HCT116 (cell line): ENCODE measurements at regions not wholly inside any gene's neighbourhood (a gene's known extent, or its start where the extent isn't known, plus 50 kb on each side); places are given as distances from the start of the nearest gene placed in this dataset.
A peak's percentile ranks its signal among the peaks of the same experiment; 100 is the strongest.

Source experiments
- ATAC-seq: fragments of 200-7000 bp; cut with Tn5 transposase; 2 replicates; pipeline ENCODE4 v1.9.1; 2020; ENCODE audit warnings: mild to moderate bottlenecking, moderate library complexity
- BruUV-seq: library from RNA; stranded (reverse); fragments of 400-500 nt; replicated peaks from 2 replicates; lab custom pipeline; 2021; lab: Mats Ljungman, UMichigan
- CTCF ChIA-PET: fragments of 300-600 bp; sonication (Branson Sonifier 250); formaldehyde crosslinking; loops from one replicate; lab custom pipeline; 2021; ENCODE audit warnings: antibody characterized with exemption; lab: Charles Lee
- POLR2A ChIA-PET: fragments of 300-600, 350-600 bp; sonication (Branson Sonifier 250); formaldehyde crosslinking; loops from one replicate; lab custom pipeline; 2021; ENCODE audit warnings: antibody characterized with exemption; lab: Charles Lee
- RAD21 ChIA-PET, 2 experiments: fragments of 300-600 bp; sonication (Branson Sonifier 250); formaldehyde crosslinking; loops; one replicate each; lab custom pipeline; 2023; ENCODE audit warnings: low total read pairs in 2 of 2; ENCODE audit not compliant: uncharacterized antibody in 2 of 2, unreplicated experiment in 2 of 2, low non-redundant PET in 1 of 2; lab: Charles Lee
- DNase-seq: peaks from one replicate; pipeline ENCODE4 v3.0.0-alpha.2; 2010; ENCODE audit warnings: low read depth, low spot score
- H2AFZ ChIP-seq: fragments of 200-600 bp; shearing (Covaris generic), sonication (generic); 2 replicates; pipeline ENCODE4 v1.6.1; 2017; ENCODE audit warnings: low read depth, mixed run types, mixed read lengths, antibody characterized with exemption, low read length; ENCODE audit not compliant: poor library complexity, severe bottlenecking
- H3K27ac ChIP-seq: 2 replicates; pipeline ENCODE4 v1.5.1; 2012; ENCODE audit warnings: low read depth, low read length
- H3K27me3 ChIP-seq: fragments of 200-600 bp; sonication (generic); 2 replicates; pipeline ENCODE4 v1.6.1; 2016; ENCODE audit warnings: mixed run types, low read length, mixed read lengths; ENCODE audit not compliant: insufficient read depth
- H3K36me3 ChIP-seq, 2 experiments: fragments of 200-500 bp in 1 of 2; fragments of 200-600 bp in 1 of 2; sonication (Bioruptor generic) in 1 of 2; sonication (generic) in 1 of 2; 2 replicates each; pipeline versions ENCODE4 v1.5.1 to v1.6.1; 2014 to 2016; ENCODE audit warnings: low read length in 2 of 2, inconsistent platforms in 1 of 2, mixed read lengths in 1 of 2, mixed run types in 1 of 2; ENCODE audit not compliant: insufficient read depth in 2 of 2, control insufficient read depth in 1 of 2
- H3K4me1 ChIP-seq, 2 experiments: fragments of 200-600 bp in 1 of 2; sonication (generic) in 1 of 2; 2 replicates each; pipeline versions ENCODE4 v1.5.1 to v1.6.1; 2012 to 2017; ENCODE audit warnings: low read length in 2 of 2, inconsistent platforms in 1 of 2, mild to moderate bottlenecking in 1 of 2, mixed read lengths in 1 of 2, mixed run types in 1 of 2, moderate library complexity in 1 of 2; ENCODE audit not compliant: insufficient read depth in 2 of 2, control insufficient read depth in 1 of 2
- H3K4me2 ChIP-seq: fragments of 200-600 bp; sonication (generic); 2 replicates; pipeline ENCODE4 v1.6.1; 2017; ENCODE audit warnings: mixed run types, low read length, mixed read lengths
- H3K4me3 ChIP-seq, 2 experiments: fragments of 200-600 bp in 1 of 2; sonication (generic) in 1 of 2; replicated peaks in 1 of 2; 2 replicates each; pipeline ENCODE4 v1.5.1; 2011 to 2016; ENCODE audit warnings: low read length in 2 of 2, control low read depth in 1 of 2, low read depth in 1 of 2, mild to moderate bottlenecking in 1 of 2, mixed read lengths in 1 of 2, mixed run types in 1 of 2
- H3K79me2 ChIP-seq: fragments of 200-600 bp; sonication (generic); 2 replicates; pipeline ENCODE4 v1.6.1; 2017; ENCODE audit warnings: mild to moderate bottlenecking, mixed run types, low read length, moderate library complexity, mixed read lengths; ENCODE audit not compliant: insufficient read depth
- H3K9ac ChIP-seq: fragments of 200-600 bp; sonication (generic); 2 replicates; pipeline ENCODE4 v1.6.1; 2016; ENCODE audit warnings: low read length, mixed read lengths
- H3K9me2 ChIP-seq: fragments of 200-600 bp; sonication (generic), shearing (Covaris generic); 2 replicates; pipeline ENCODE4 v1.6.1; 2017; ENCODE audit warnings: mixed run types, mild to moderate bottlenecking, moderate library complexity; ENCODE audit not compliant: insufficient read depth
- H3K9me3 ChIP-seq, 2 experiments: fragments of 200-500 bp in 1 of 2; fragments of 200-600 bp in 1 of 2; sonication (Bioruptor generic) in 1 of 2; sonication (generic) in 1 of 2; 2 replicates each; pipeline ENCODE4 v1.6.1; 2014 to 2017; ENCODE audit warnings: low read length in 2 of 2, mixed read lengths in 2 of 2, inconsistent platforms in 1 of 2, low read depth in 1 of 2, mild to moderate bottlenecking in 1 of 2, mixed run types in 1 of 2, moderate library complexity in 1 of 2; ENCODE audit not compliant: control insufficient read depth in 1 of 2, insufficient read depth in 1 of 2
- H4K20me1 ChIP-seq: fragments of 200-600 bp; sonication (generic), shearing (Covaris generic); 2 replicates; pipeline ENCODE4 v1.6.1; 2017; ENCODE audit warnings: mixed run types, mild to moderate bottlenecking, moderate library complexity; ENCODE audit not compliant: insufficient read depth
- CBX3 ChIP-seq: IDR thresholded peaks from 2 replicates; pipeline ENCODE4 v1.6.1; 2012; ENCODE audit warnings: low read depth
- ELF1 ChIP-seq: IDR thresholded peaks from 2 replicates; pipeline ENCODE4 v1.6.1; 2012; ENCODE audit warnings: low read depth, borderline replicate concordance
- EZH2 ChIP-seq: fragments of 200-600 bp; sonication (generic); IDR thresholded peaks from 2 replicates; pipeline ENCODE4 v1.6.1; 2017; ENCODE audit warnings: antibody characterized with exemption, mixed run types
- POLR2A ChIP-seq: IDR thresholded peaks from 2 replicates; pipeline ENCODE4 v1.7.0; 2011; ENCODE audit warnings: borderline replicate concordance; ENCODE audit not compliant: insufficient read depth, insufficient read length; ENCODE audit errors: extremely low read depth
- POLR2AphosphoS5 ChIP-seq: IDR thresholded peaks from 2 replicates; pipeline ENCODE4 v1.6.1; 2011; ENCODE audit warnings: mild to moderate bottlenecking, low read depth, low read length, moderate library complexity
- REST ChIP-seq: IDR thresholded peaks from 2 replicates; pipeline ENCODE4 v1.6.1; 2012; ENCODE audit warnings: low read depth
- SIN3A ChIP-seq: IDR thresholded peaks from 2 replicates; pipeline ENCODE4 v1.6.1; 2012; ENCODE audit warnings: low read depth
- ZNF274 ChIP-seq: fragments of 200-500 bp; sonication (Bioruptor generic); IDR thresholded peaks from 2 replicates; pipeline ENCODE4 v1.6.1; 2014; ENCODE audit warnings: mild to moderate bottlenecking, low read depth, low read length, inconsistent platforms
- intact Hi-C: fragments of 100-400 bp; cut with micrococcal nuclease; formaldehyde crosslinking; loops from 2 replicates; pipeline ENCODE4 v1.10.0; 2022

DNA sequence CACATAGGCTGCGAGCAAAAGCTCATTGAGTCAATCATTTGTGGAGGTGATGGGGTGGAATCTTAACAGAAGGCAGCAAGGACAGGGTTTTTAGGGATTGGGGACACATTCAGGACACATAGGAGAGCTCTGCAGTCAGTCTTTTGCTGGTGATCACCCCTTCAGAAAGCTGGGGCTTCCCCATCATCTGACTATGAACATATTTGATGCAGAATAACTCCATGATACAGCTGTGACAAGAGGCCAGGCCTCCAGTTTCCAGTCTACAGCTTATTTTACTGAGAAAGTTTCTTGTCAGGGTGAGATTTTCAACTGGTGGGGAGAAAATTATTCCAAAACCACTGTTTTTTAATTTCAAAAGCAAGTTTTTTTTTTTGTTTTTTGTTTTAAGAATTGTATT is 134.2 kb downstream of the TMEM30B start (continued):
- TF ChIP-seq REST (no peak), POLR2A (no peak)
- TF ChIP-seq, all 23 proteins: peak for 0

DNA sequence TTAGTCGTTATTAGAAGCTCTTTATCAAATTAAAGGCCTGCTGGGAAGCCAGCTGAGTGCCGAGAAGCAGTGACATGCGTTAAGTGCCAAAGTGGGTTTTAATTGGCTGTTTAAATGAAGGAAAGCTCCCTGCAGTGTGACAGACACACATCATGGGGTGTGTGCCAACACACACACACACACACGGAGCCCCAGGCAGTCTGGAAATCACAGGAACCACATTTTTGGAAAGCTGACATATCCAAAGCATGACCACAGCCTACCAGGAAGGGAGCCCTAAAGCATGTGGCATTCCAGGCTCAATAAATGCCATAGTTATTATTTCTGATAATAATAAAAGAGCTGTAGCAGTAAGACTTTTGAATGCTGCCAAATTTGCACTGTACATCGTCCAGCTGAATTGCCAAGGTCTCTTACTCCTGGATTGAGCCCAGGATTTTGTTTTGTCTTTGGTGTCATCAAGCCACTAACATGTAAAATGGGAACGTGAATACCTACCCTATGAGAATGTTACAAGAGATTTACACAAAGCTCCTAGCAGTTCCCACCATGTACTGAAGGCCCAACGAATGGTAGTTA is 135.1 kb downstream of the TMEM30B start:
- no peaks in the 10 kb centered on the region for H4K20me1 ChIP-seq
- H3K4me1 ChIP-seq: peaks cover 15 to 27% of the 10 kb centered on the region in 2 experiments; a peak in 3 of 4 replicates
- no peak for TF ChIP-seq SIN3A
- no peak for TF ChIP-seq CBX3
- TF ChIP-seq EZH2: no peak
- TF ChIP-seq ELF1: no peak
- TF ChIP-seq ZNF274: no peak
- TF ChIP-seq POLR2AphosphoS5: no peak
- H3K9me2 ChIP-seq: no peaks in the 10 kb centered on the region
- CTCF ChIA-PET: no interaction called here
- DNase-seq (no peak), ATAC-seq (no peak)
- no peak overlapping the region for H3K4me2 ChIP-seq
- BruUV-seq: no TSS peak
- no peak overlapping the region for H3K4me3 ChIP-seq
- H3K9ac ChIP-seq: no peak overlapping the region
- H3K79me2 ChIP-seq: no peaks in the 10 kb centered on the region
- H3K9me3 ChIP-seq: peaks cover 0 to 16% of the 10 kb centered on the region in 2 experiments; a peak in 1 of 4 replicates
- H3K36me3 ChIP-seq: no peaks in the 10 kb centered on the region
- H2AFZ ChIP-seq: peak overlapping the region; percentile 19
- intact Hi-C loops: no loop called here
- POLR2A ChIA-PET: no interaction called here
- no peak overlapping the region for H3K27ac ChIP-seq
- no peaks in the 10 kb centered on the region for H3K27me3 ChIP-seq
- RAD21 ChIA-PET: no interaction called here
